CD4-positive, alpha-beta T cell treated with Interleukin-21 for 1 hour (primary cell): ENCODE measurements at regions not wholly inside any gene's neighbourhood (a gene's known extent, or its start where the extent isn't known, plus 50 kb on each side); places are given as distances from the start of the nearest gene placed in this dataset.

Experiments
- DNase-seq: peaks from one replicate; pipeline ENCODE4 v3.0.0-alpha.2; 2020

- no peak for DNase-seq
Measured at GRCh38 chr1:232271299-232271698, 358.6 kb downstream of the SIPA1L2 start.

- no peak for DNase-seq
Measured at GRCh38 chr1:232269988-232270387, 359.9 kb downstream of the SIPA1L2 start.

GRCh38 chr1:232267837-232268598 lies 361.9 kb downstream of the SIPA1L2 start:
- DNase-seq, result no peak

- DNase-seq, result no peak
Measured at GRCh38 chr1:232267092-232267836, 362.7 kb downstream of the SIPA1L2 start.

- DNase-seq, result no peak
Measured at GRCh38 chr1:232263452-232263851, 366.5 kb downstream of the SIPA1L2 start.

GRCh38 chr1:232262991-232263390 lies 366.9 kb downstream of the SIPA1L2 start:
- no peak for DNase-seq

GRCh38 chr1:232260861-232261260 lies 369.1 kb downstream of the SIPA1L2 start:
- no peak for DNase-seq

GRCh38 chr1:232260045-232260444 lies 369.9 kb downstream of the SIPA1L2 start:
- DNase-seq, result no peak

GRCh38 chr1:232259333-232259732 lies 370.6 kb downstream of the SIPA1L2 start:
- DNase-seq, result no peak

- no peak for DNase-seq
Measured at GRCh38 chr1:232252546-232253118, 377.3 kb downstream of the SIPA1L2 start.

GRCh38 chr1:232250838-232251237 lies 379.1 kb downstream of the SIPA1L2 start:
- no peak for DNase-seq

GRCh38 chr1:232249861-232250777 lies 379.8 kb downstream of the SIPA1L2 start:
- no peak for DNase-seq

GRCh38 chr1:232249339-232249738 lies 380.6 kb downstream of the SIPA1L2 start:
- DNase-seq, result no peak

GRCh38 chr1:232248276-232248820 lies 381.6 kb downstream of the SIPA1L2 start:
- DNase-seq, result no peak

- DNase-seq, result no peak
Measured at GRCh38 chr1:232247669-232248068, 382.3 kb downstream of the SIPA1L2 start.

GRCh38 chr1:232244426-232244825 lies 385.5 kb downstream of the SIPA1L2 start:
- DNase-seq, result no peak

GRCh38 chr1:232239998-232240397 lies 389.9 kb downstream of the SIPA1L2 start:
- no peak for DNase-seq

- DNase-seq, result no peak
Measured at GRCh38 chr1:232239522-232239921, 390.4 kb downstream of the SIPA1L2 start.

- no peak for DNase-seq
Measured at GRCh38 chr1:232238009-232238408, 391.9 kb downstream of the SIPA1L2 start.

GRCh38 chr1:232227306-232227705 lies 402.6 kb downstream of the SIPA1L2 start:
- no peak for DNase-seq

- DNase-seq, result peak; percentile 22
Measured at GRCh38 chr1:232226197-232226712, 403.7 kb downstream of the SIPA1L2 start.
